ENCODE measurements at regions not wholly inside any gene's neighbourhood (a gene's known extent, or its start where the extent isn't known, plus 50 kb on each side); places are given as distances from the start of the nearest gene placed in this dataset.

GRCh38 chrX:39356119-39356807 lies 555.0 kb downstream of the MID1IP1 start:
- no peak for DNase-seq

- no peak for DNase-seq
Measured at GRCh38 chrX:39360101-39360500, 558.8 kb downstream of the MID1IP1 start.

- peak; percentile 20 for DNase-seq
Measured at GRCh38 chrX:39361736-39362135, 560.5 kb downstream of the MID1IP1 start.

GRCh38 chrX:39367416-39367815 lies 566.2 kb downstream of the MID1IP1 start:
- no peak for DNase-seq

- DNase-seq = no peak
Measured at GRCh38 chrX:39372115-39372514, 570.9 kb downstream of the MID1IP1 start.

- DNase-seq = no peak
Measured at GRCh38 chrX:39377157-39377556, 575.9 kb downstream of the MID1IP1 start.

GRCh38 chrX:39377773-39378172 lies 576.5 kb downstream of the MID1IP1 start:
- DNase-seq = no peak

- DNase-seq = no peak
Measured at GRCh38 chrX:39381422-39381821, 580.2 kb downstream of the MID1IP1 start.

GRCh38 chrX:39384996-39385395 lies 583.7 kb downstream of the MID1IP1 start:
- DNase-seq = no peak

GRCh38 chrX:39388730-39389129 lies 587.5 kb downstream of the MID1IP1 start:
- no peak for DNase-seq

- peak; percentile 84 for DNase-seq
Measured at GRCh38 chrX:39396358-39396995, 595.2 kb downstream of the MID1IP1 start.

- peak; percentile 61 for DNase-seq
Measured at GRCh38 chrX:39397561-39398199, 596.4 kb downstream of the MID1IP1 start.

- no peak for DNase-seq
Measured at GRCh38 chrX:39398215-39398962, 597.1 kb downstream of the MID1IP1 start.

- DNase-seq = no peak
Measured at GRCh38 chrX:39398963-39399261, 597.7 kb downstream of the MID1IP1 start.

GRCh38 chrX:39399387-39399786 lies 598.1 kb downstream of the MID1IP1 start:
- DNase-seq = no peak

- no peak for DNase-seq
Measured at GRCh38 chrX:39401483-39402110, 600.3 kb downstream of the MID1IP1 start.

GRCh38 chrX:39402158-39402557 lies 600.9 kb downstream of the MID1IP1 start:
- no peak for DNase-seq

GRCh38 chrX:39406799-39407198 lies 605.5 kb downstream of the MID1IP1 start:
- DNase-seq = no peak

GRCh38 chrX:39409246-39409917 lies 608.1 kb downstream of the MID1IP1 start:
- DNase-seq = no peak

GRCh38 chrX:39414290-39414854 lies 613.1 kb downstream of the MID1IP1 start:
- no peak for DNase-seq

GRCh38 chrX:39416547-39417260 lies 615.4 kb downstream of the MID1IP1 start:
- DNase-seq = no peak

Data from NCI-H345 (cell line).